PC-3 (cell line): ENCODE measurements at regions not wholly inside any gene's neighbourhood (a gene's known extent, or its start where the extent isn't known, plus 50 kb on each side); places are given as distances from the start of the nearest gene placed in this dataset.

Source experiments
- ATAC-seq: fragments of 200-7000 bp; cut with Tn5 transposase; 2 replicates; pipeline ENCODE4 v1.9.1; 2020; ENCODE audit warnings: mild to moderate bottlenecking, moderate library complexity
- BruUV-seq: library from RNA; stranded (reverse); fragments of 400-500 nt; replicated peaks from 2 replicates; lab custom pipeline; 2021; lab: Mats Ljungman, UMichigan
- CTCF ChIA-PET: fragments of 300-600 bp; sonication (Branson Sonifier 250); formaldehyde crosslinking; loops from one replicate; lab custom pipeline; 2022; ENCODE audit warnings: antibody characterized with exemption; lab: Charles Lee
- POLR2A ChIA-PET: fragments of 300-600 bp; sonication (Branson Sonifier 250); formaldehyde crosslinking; loops from one replicate; lab custom pipeline; 2022; ENCODE audit warnings: antibody characterized with exemption; ENCODE audit not compliant: unreplicated experiment; lab: Charles Lee
- DNase-seq: peaks from one replicate; pipeline ENCODE4 v3.0.0-alpha.2; 2015
- H2AFZ ChIP-seq: fragments of 300-600 bp; sonication (generic); 2 replicates; pipeline ENCODE4 v1.6.0; 2016; ENCODE audit warnings: antibody characterized with exemption, low read length
- H3F3A ChIP-seq: fragments of 300-600 bp; sonication (generic); one replicate; pipeline ENCODE4 v1.6.0; 2017; ENCODE audit warnings: antibody characterized with exemption, low read length, control low read depth, mild to moderate bottlenecking; ENCODE audit not compliant: unreplicated experiment
- H3K27ac ChIP-seq: fragments of 300-600 bp; sonication (generic); 2 replicates; pipeline ENCODE4 v1.5.1; 2016; ENCODE audit warnings: mild to moderate bottlenecking, low read length
- H3K27me3 ChIP-seq: fragments of 300-600 bp; sonication (generic); 2 replicates; pipeline ENCODE4 v1.6.1; 2016; ENCODE audit warnings: low read length, mixed read lengths
- H3K36me3 ChIP-seq: fragments of 300-600 bp; sonication (generic); 2 replicates; pipeline ENCODE4 v1.6.1; 2016; ENCODE audit warnings: low read depth, mixed run types, low read length, mixed read lengths
- H3K4me1 ChIP-seq: fragments of 300-600 bp; sonication (generic); 2 replicates; pipeline ENCODE4 v1.5.1; 2016; ENCODE audit warnings: low read length; ENCODE audit not compliant: insufficient read depth
- H3K4me2 ChIP-seq: fragments of 300-600 bp; sonication (generic); 2 replicates; pipeline ENCODE4 v1.6.0; 2016; ENCODE audit warnings: low read length
- H3K4me3 ChIP-seq: fragments of 300-600 bp; sonication (generic); 2 replicates; pipeline ENCODE4 v1.5.1; 2016; ENCODE audit warnings: mild to moderate bottlenecking, low read length, mixed read lengths
- H3K79me2 ChIP-seq: fragments of 300-600 bp; sonication (generic); 2 replicates; pipeline ENCODE4 v1.6.1; 2017; ENCODE audit warnings: low read length, mixed read lengths
- H3K9ac ChIP-seq: fragments of 300-600 bp; sonication (generic); 2 replicates; pipeline ENCODE4 v1.6.0; 2016; ENCODE audit warnings: mild to moderate bottlenecking, low read length
- H3K9me2 ChIP-seq: fragments of 300-600 bp; sonication (generic); replicated peaks from 2 replicates; pipeline ENCODE4 v1.6.1; 2016; ENCODE audit warnings: mixed run types, low read length, mixed read lengths
- H3K9me3 ChIP-seq: fragments of 300-600 bp; sonication (generic); 2 replicates; pipeline ENCODE4 v1.6.1; 2016; ENCODE audit warnings: low read length, mixed read lengths
- H4K20me1 ChIP-seq: fragments of 300-600 bp; sonication (generic); 2 replicates; pipeline ENCODE4 v1.6.1; 2016; ENCODE audit warnings: low read length, mixed read lengths
- CTCF ChIP-seq: fragments of 300-600 bp; sonication (generic); conservative IDR thresholded peaks from 2 replicates; pipeline ENCODE4 v1.5.1; 2017; ENCODE audit warnings: antibody characterized with exemption, low read depth, mild to moderate bottlenecking, low read length
- EZH2 ChIP-seq: fragments of 300-600 bp; sonication (generic); IDR thresholded peaks from one replicate; pipeline ENCODE4 v1.6.1; 2017; ENCODE audit warnings: antibody characterized with exemption, mild to moderate bottlenecking, low read length; ENCODE audit not compliant: unreplicated experiment
- EZH2phosphoT487 ChIP-seq: fragments of 300-600 bp; sonication (generic); IDR thresholded peaks from 2 replicates; pipeline ENCODE4 v1.6.1; 2018; ENCODE audit warnings: mild to moderate bottlenecking, antibody characterized with exemption, low read length, borderline replicate concordance
- intact Hi-C: fragments of 100-400 bp; cut with micrococcal nuclease; formaldehyde crosslinking; loops from 2 replicates; pipeline ENCODE4 v1.9.0; 2023

- H3K9me3 ChIP-seq, result no peaks in the 10 kb centered on the region
- no peak overlapping the region for H3K4me3 ChIP-seq
- H3K4me1 ChIP-seq, result no peaks in the 10 kb centered on the region
- H3F3A ChIP-seq, result no peaks in the 10 kb centered on the region
- ATAC-seq, result no peak
- no peaks in the 10 kb centered on the region for H3K27me3 ChIP-seq
- no peaks in the 10 kb centered on the region for H3K36me3 ChIP-seq
- no peaks in the 10 kb centered on the region for H3K9me2 ChIP-seq
- H2AFZ ChIP-seq, result no peak overlapping the region
- intact Hi-C loops, result no loop called here
- TF ChIP-seq EZH2 (no peak), CTCF (no peak), EZH2phosphoT487 (no peak)
- H3K9ac ChIP-seq, result no peak overlapping the region
- no peaks in the 10 kb centered on the region for H3K79me2 ChIP-seq
- ChIA-PET POLR2A (no interaction called here), CTCF (no interaction called here)
- DNase-seq, result no peak
- H3K27ac ChIP-seq, result no peak overlapping the region
- no peaks in the 10 kb centered on the region for H4K20me1 ChIP-seq
- no peak overlapping the region for H3K4me2 ChIP-seq
- BruUV-seq, result no TSS peak
Observed at GRCh38 chr5:167219298-167219697, 1072.1 kb upstream of the WWC1 start.

GRCh38 chr5:167226386-167226785 is 1065.1 kb upstream of the WWC1 start:
- ChIA-PET POLR2A (no interaction called here), CTCF (no interaction called here)
- H3K4me2 ChIP-seq, result no peak overlapping the region
- no peaks in the 10 kb centered on the region for H3K36me3 ChIP-seq
- no peak for DNase-seq
- BruUV-seq, result no TSS peak
- H3K4me1 ChIP-seq, result no peaks in the 10 kb centered on the region
- intact Hi-C loops, result no loop called here
- no peaks in the 10 kb centered on the region for H4K20me1 ChIP-seq
- TF ChIP-seq EZH2phosphoT487 (no peak), EZH2 (no peak), CTCF (no peak)
- H3K9me2 ChIP-seq, result no peaks in the 10 kb centered on the region
- no peak overlapping the region for H2AFZ ChIP-seq
- no peak overlapping the region for H3K27ac ChIP-seq
- H3K79me2 ChIP-seq, result no peaks in the 10 kb centered on the region
- ATAC-seq, result no peak
- H3K9ac ChIP-seq, result no peak overlapping the region
- H3K27me3 ChIP-seq, result no peaks in the 10 kb centered on the region
- H3K9me3 ChIP-seq, result 0 out of 2 replicates have a peak, but pooled peaks cover 4% of the 10 kb centered on the region
- no peaks in the 10 kb centered on the region for H3F3A ChIP-seq
- H3K4me3 ChIP-seq, result no peak overlapping the region

GRCh38 chr5:167228134-167228533 is 1063.3 kb upstream of the WWC1 start:
- Histone ChIP-seq H3K9ac (no peak overlapping the region), H3K27me3 (no peaks in the 10 kb centered on the region), H3K9me2 (no peaks in the 10 kb centered on the region), H3K4me2 (no peak overlapping the region), H4K20me1 (no peaks in the 10 kb centered on the region), H3K9me3 (0 out of 2 replicates have a peak, but pooled peaks cover 4% of the 10 kb centered on the region), H3K36me3 (no peaks in the 10 kb centered on the region), H3K4me3 (no peak overlapping the region), H2AFZ (no peak overlapping the region), H3K4me1 (no peaks in the 10 kb centered on the region), H3K27ac (no peak overlapping the region), H3F3A (no peaks in the 10 kb centered on the region), H3K79me2 (no peaks in the 10 kb centered on the region)
- intact Hi-C loops, result no loop called here
- ChIA-PET CTCF (no interaction called here), POLR2A (no interaction called here)
- ATAC-seq (no peak), DNase-seq (no peak)
- BruUV-seq, result no TSS peak
- TF ChIP-seq EZH2 (no peak), CTCF (no peak), EZH2phosphoT487 (no peak)
